ENCODE measurements at regions not wholly inside any gene's neighbourhood (a gene's known extent, or its start where the extent isn't known, plus 50 kb on each side); places are given as distances from the start of the nearest gene placed in this dataset.

- in situ Hi-C loops (cut with HindIII; ENCODE audit: low pct_ligation_motif_present, low sequenced_read_pairs): no loop called here
- no peak for DNase-seq
- no peak overlapping the region for H3K27ac ChIP-seq
- no peaks in the 10 kb centered on the region for H3K36me3 ChIP-seq (replicated peaks)
- H3K4me3 ChIP-seq (ENCODE audit: low read depth, low read length): no peak overlapping the region
- TF ChIP-seq CTCF (IDR thresholded peaks at IDR 0.05; ENCODE audit: low read depth, low read length, missing control alignments): no peak
- no peaks in the 10 kb centered on the region for H3K27me3 ChIP-seq (replicated peaks)
Observed at GRCh38 chr11:130997278-130997677, 81.0 kb upstream of the SNX19 start.

GRCh38 chr11:130999086-130999485, 82.8 kb upstream of the SNX19 start:
- H3K4me3 ChIP-seq (ENCODE audit: low read depth, low read length): no peak overlapping the region
- peak; percentile 27 for DNase-seq

GRCh38 chr11:130999992-131000770, 83.9 kb upstream of the SNX19 start:
- Histone ChIP-seq H3K36me3 (replicated peaks) (no peaks in the 10 kb centered on the region), H3K4me3 (ENCODE audit: low read depth, low read length) (no peak overlapping the region), H3K27me3 (replicated peaks) (no peaks in the 10 kb centered on the region), H3K27ac (peak overlapping the region; percentile 83)
- peak; percentile 97 for DNase-seq
- TF ChIP-seq CTCF (IDR thresholded peaks at IDR 0.05; ENCODE audit: low read depth, low read length, missing control alignments): no peak
- in situ Hi-C loops (cut with HindIII; ENCODE audit: low pct_ligation_motif_present, low sequenced_read_pairs): no loop called here

More at GRCh38 chr11:130999086-130999485, 82.8 kb upstream of the SNX19 start:
- Histone ChIP-seq H3K36me3 (replicated peaks) (no peaks in the 10 kb centered on the region), H3K27ac (no peak overlapping the region), H3K27me3 (replicated peaks) (no peaks in the 10 kb centered on the region)
- in situ Hi-C loops (cut with HindIII; ENCODE audit: low pct_ligation_motif_present, low sequenced_read_pairs): no loop called here
- no peak for TF ChIP-seq CTCF (IDR thresholded peaks at IDR 0.05; ENCODE audit: low read depth, low read length, missing control alignments)

- DNase-seq: no peak
- no peaks in the 10 kb centered on the region for H3K27me3 ChIP-seq (replicated peaks)
- H3K4me3 ChIP-seq (ENCODE audit: low read depth, low read length): no peak overlapping the region
- no peak overlapping the region for H3K27ac ChIP-seq
- in situ Hi-C loops (cut with HindIII; ENCODE audit: low pct_ligation_motif_present, low sequenced_read_pairs): no loop called here
- no peak for TF ChIP-seq CTCF (IDR thresholded peaks at IDR 0.05; ENCODE audit: low read depth, low read length, missing control alignments)
- H3K36me3 ChIP-seq (replicated peaks): no peaks in the 10 kb centered on the region
Observed at GRCh38 chr11:131002145-131002544, 85.9 kb upstream of the SNX19 start.

GRCh38 chr11:131005829-131006228, 89.5 kb upstream of the SNX19 start:
- Histone ChIP-seq H3K36me3 (replicated peaks) (no peaks in the 10 kb centered on the region), H3K27ac (no peak overlapping the region), H3K4me3 (ENCODE audit: low read depth, low read length) (no peak overlapping the region), H3K27me3 (replicated peaks) (no peaks in the 10 kb centered on the region)
- no peak for TF ChIP-seq CTCF (IDR thresholded peaks at IDR 0.05; ENCODE audit: low read depth, low read length, missing control alignments)
- in situ Hi-C loops (cut with HindIII; ENCODE audit: low pct_ligation_motif_present, low sequenced_read_pairs): no loop called here
- DNase-seq: no peak

- TF ChIP-seq CTCF (IDR thresholded peaks at IDR 0.05; ENCODE audit: low read depth, low read length, missing control alignments): peak; percentile 87
- in situ Hi-C loops (cut with HindIII; ENCODE audit: low pct_ligation_motif_present, low sequenced_read_pairs): no loop called here
- Histone ChIP-seq H3K27ac (no peak overlapping the region), H3K27me3 (replicated peaks) (no peaks in the 10 kb centered on the region), H3K36me3 (replicated peaks) (no peaks in the 10 kb centered on the region), H3K4me3 (ENCODE audit: low read depth, low read length) (no peak overlapping the region)
- peak; percentile 47 for DNase-seq
Observed at GRCh38 chr11:131025020-131025419, 108.7 kb upstream of the SNX19 start.
